ENCODE measurements at regions not wholly inside any gene's neighbourhood (a gene's known extent, or its start where the extent isn't known, plus 50 kb on each side); places are given as distances from the start of the nearest gene placed in this dataset.

- intact Hi-C loops (cut with micrococcal nuclease): no loop called here
- no peaks in the 10 kb centered on the region for H3K36me3 Mint-ChIP-seq
- no peak for DNase-seq
- H3K4me3 Mint-ChIP-seq: no peak overlapping the region
- H3K4me3 ChIP-seq (ENCODE audit: low read length): no peak overlapping the region
- H3K27ac ChIP-seq (ENCODE audit: low read depth, low read length): no peak overlapping the region
- POLR2A ChIA-PET: no interaction called here
- H3K4me1 Mint-ChIP-seq: no peaks in the 10 kb centered on the region
- no peak overlapping the region for H3K27ac Mint-ChIP-seq
- no peaks in the 10 kb centered on the region for H3K4me1 ChIP-seq (ENCODE audit: control insufficient read depth in 2 of 2, insufficient read depth in 2 of 2, low read length in 2 of 2)
- H3K27me3 Mint-ChIP-seq: peaks cover 4 to 45% (median 18%) of the 10 kb centered on the region in 5 donors
- H3K27me3 ChIP-seq (ENCODE audit: control insufficient read depth in 2 of 2, insufficient read depth in 2 of 2, low read length in 2 of 2): no peaks in the 10 kb centered on the region
- ATAC-seq: no peak
- CTCF ChIA-PET: no interaction called here
- H3K9me3 Mint-ChIP-seq: peaks cover 0 to 12% (median 3%) of the 10 kb centered on the region in 11 donors
- no peaks in the 10 kb centered on the region for H3K36me3 ChIP-seq (ENCODE audit: control insufficient read depth in 2 of 3, insufficient read depth in 3 of 3, low read length in 3 of 3)
- no peaks in the 10 kb centered on the region for H3K9me3 ChIP-seq (ENCODE audit: control insufficient read depth in 2 of 3, low read length in 3 of 3)
These were observed 50.9 kb upstream of the MAPK4 start for GRCh38 chr18:50509012-50509411.

All from naive thymus-derived CD4-positive, alpha-beta T cell (primary cell).